ENCODE measurements at regions not wholly inside any gene's neighbourhood (a gene's known extent, or its start where the extent isn't known, plus 50 kb on each side); places are given as distances from the start of the nearest gene placed in this dataset.
"Not testable (repeated sequence)": the region's sequence is repeated elsewhere in the genome, so short reads cannot be mapped to it uniquely, and the experiment has no call there.

DNA sequence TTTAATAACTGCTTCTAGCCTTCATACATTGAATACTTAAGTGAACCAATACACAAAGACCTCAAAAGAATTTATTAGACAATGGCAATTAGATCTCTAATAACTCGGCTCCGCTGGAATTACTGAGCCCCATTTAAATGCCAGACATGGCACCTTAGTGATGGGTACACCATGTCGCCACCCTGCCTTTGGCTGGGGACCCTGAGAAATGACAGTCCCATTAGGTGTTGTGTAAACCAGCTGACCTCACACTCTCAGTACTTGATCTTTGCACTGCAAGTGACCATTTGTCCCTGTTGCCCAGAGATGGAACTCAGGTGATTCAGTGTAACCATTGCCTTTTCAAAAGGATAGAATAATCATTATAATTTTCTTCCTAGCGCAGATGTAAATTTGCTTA lies 144.6 kb upstream of the SMARCAD1 start:
- H3K36me3 ChIP-seq: no peaks in the 10 kb centered on the region
- no peaks in the 10 kb centered on the region for H3K4me1 ChIP-seq
- no peaks in the 10 kb centered on the region for H3K27me3 ChIP-seq
- H3K4me3 ChIP-seq: no peak overlapping the region
- in situ Hi-C loops (cut with MboI; ENCODE audit: low sequenced_read_pairs in 4 of 4) (no loop called here), intact Hi-C loops (cut with DNase I; ENCODE audit: low total_unique reads) (no loop called here)
- no peak overlapping the region for H3K27ac ChIP-seq
- no peaks in the 10 kb centered on the region for H3K9me3 ChIP-seq
- ATAC-seq (no peak), DNase-seq (no peak)
- no peak for TF ChIP-seq POLR2A (IDR thresholded peaks at IDR 0.05)
- TF ChIP-seq CTCF (IDR thresholded peaks at IDR 0.05 in 4 of 5, conservative IDR thresholded peaks at IDR 0.05 in 1 of 5): no peak

GRCh38 chr4:94068753-94069719 lies 138.6 kb upstream of the SMARCAD1 start:
- ATAC-seq: no peak
- H3K9me3 ChIP-seq: no peaks in the 10 kb centered on the region
- no peaks in the 10 kb centered on the region for H3K27me3 ChIP-seq
- H3K36me3 ChIP-seq: no peaks in the 10 kb centered on the region
- in situ Hi-C loops (cut with MboI; ENCODE audit: low sequenced_read_pairs in 4 of 4): no loop called here
- no peaks in the 10 kb centered on the region for H3K4me1 ChIP-seq
- no peak for TF ChIP-seq CTCF (IDR thresholded peaks at IDR 0.05 in 4 of 5, conservative IDR thresholded peaks at IDR 0.05 in 1 of 5)
- TF ChIP-seq POLR2A (IDR thresholded peaks at IDR 0.05): no peak
- H3K27ac ChIP-seq: no peak overlapping the region
- intact Hi-C loops (cut with DNase I; ENCODE audit: low total_unique reads): no loop called here
- DNase-seq: no peak
- H3K4me3 ChIP-seq: no peak overlapping the region

GRCh38 chr4:94076498-94076897 lies 131.2 kb upstream of the SMARCAD1 start:
- Histone ChIP-seq H3K27ac (no peak overlapping the region), H3K36me3 (no peaks in the 10 kb centered on the region), H3K27me3 (no peaks in the 10 kb centered on the region), H3K4me3 (no peak overlapping the region), H3K9me3 (no peaks in the 10 kb centered on the region), H3K4me1 (no peaks in the 10 kb centered on the region)
- TF ChIP-seq CTCF (IDR thresholded peaks at IDR 0.05 in 4 of 5, conservative IDR thresholded peaks at IDR 0.05 in 1 of 5): no peak
- TF ChIP-seq POLR2A (IDR thresholded peaks at IDR 0.05): no peak
- intact Hi-C loops (cut with DNase I; ENCODE audit: low total_unique reads) (no loop called here), in situ Hi-C loops (cut with MboI; ENCODE audit: low sequenced_read_pairs in 4 of 4) (no loop called here)
- DNase-seq (no peak), ATAC-seq (no peak)

DNA sequence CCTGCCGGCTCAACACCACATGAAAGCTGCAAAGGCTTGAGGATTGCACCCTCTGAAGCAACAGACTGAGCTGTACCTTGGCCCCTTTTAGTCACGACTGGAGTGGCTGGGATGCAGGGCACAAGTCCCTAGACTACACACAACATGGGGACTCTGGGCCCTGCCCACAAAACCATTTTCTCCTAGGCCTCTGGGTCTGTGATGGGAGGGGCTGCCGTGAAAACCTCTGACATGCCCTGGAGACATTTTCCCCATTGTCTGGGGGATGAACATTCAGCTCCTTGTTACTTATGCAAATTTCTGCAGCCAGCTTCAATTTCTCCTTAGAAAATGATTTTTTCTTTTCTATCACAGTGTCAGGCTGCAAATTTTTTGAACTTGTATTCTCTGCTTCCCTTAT lies 123.5 kb upstream of the SMARCAD1 start:
- no peak for ATAC-seq
- intact Hi-C loops (cut with DNase I; ENCODE audit: low total_unique reads): no loop called here
- no peaks in the 10 kb centered on the region for H3K4me1 ChIP-seq
- in situ Hi-C loops (cut with MboI; ENCODE audit: low sequenced_read_pairs in 4 of 4): no loop called here
- no peak overlapping the region for H3K27ac ChIP-seq
- no peak for DNase-seq
- H3K27me3 ChIP-seq: no peaks in the 10 kb centered on the region
- H3K9me3 ChIP-seq: no peaks in the 10 kb centered on the region
- H3K36me3 ChIP-seq: no peaks in the 10 kb centered on the region
- H3K4me3 ChIP-seq: no peak overlapping the region
- TF ChIP-seq CTCF (IDR thresholded peaks at IDR 0.05 in 4 of 5, conservative IDR thresholded peaks at IDR 0.05 in 1 of 5) (no peak), POLR2A (IDR thresholded peaks at IDR 0.05) (no peak)

GRCh38 chr4:94099141-94099540 lies 108.5 kb upstream of the SMARCAD1 start:
- H3K27me3 ChIP-seq; H3K9me3 ChIP-seq; H3K36me3 ChIP-seq; H3K4me1 ChIP-seq; ATAC-seq; H3K4me3 ChIP-seq; H3K27ac ChIP-seq; intact Hi-C loops (cut with DNase I; ENCODE audit: low total_unique reads); in situ Hi-C loops (cut with MboI; ENCODE audit: low sequenced_read_pairs in 4 of 4); DNase-seq: not testable (repeated sequence)

Measured in gastrocnemius medialis (tissue), 4 donors.